Hepatocyte (in vitro differentiated cells): ENCODE measurements at regions not wholly inside any gene's neighbourhood (a gene's known extent, or its start where the extent isn't known, plus 50 kb on each side); places are given as distances from the start of the nearest gene placed in this dataset.

Experiments used
- DNase-seq: peaks from one replicate; pipeline ENCODE4 v3.0.0-alpha.2; 2016; ENCODE audit warnings: low spot score
- H2AFZ ChIP-seq: fragments of 200-600 bp; sonication (generic); 2 replicates; pipeline ENCODE4 v1.6.0; 2016; ENCODE audit warnings: antibody characterized with exemption, mild to moderate bottlenecking
- H3K27ac ChIP-seq: fragments of 200-600 bp; sonication (generic); 2 replicates; pipeline ENCODE4 v1.5.1; 2016; ENCODE audit warnings: mild to moderate bottlenecking
- H3K27me3 ChIP-seq: fragments of 200-600 bp; sonication (generic); 2 replicates; pipeline ENCODE4 v1.6.1; 2016
- H3K36me3 ChIP-seq: fragments of 200-600 bp; sonication (generic); replicated peaks from 2 replicates; pipeline ENCODE4 v1.5.1; 2016; ENCODE audit warnings: low read depth; ENCODE audit not compliant: insufficient read depth
- H3K4me1 ChIP-seq: fragments of 200-600 bp; sonication (generic); 2 replicates; pipeline ENCODE4 v1.5.1; 2016; ENCODE audit warnings: mild to moderate bottlenecking, moderate library complexity; ENCODE audit not compliant: insufficient read depth
- H3K4me2 ChIP-seq: fragments of 200-600 bp; sonication (generic); 2 replicates; pipeline ENCODE4 v1.6.0; 2016
- H3K4me3 ChIP-seq: fragments of 200-600 bp; sonication (generic); 2 replicates; pipeline ENCODE4 v1.5.1; 2016; ENCODE audit warnings: mild to moderate bottlenecking
- H3K79me2 ChIP-seq: fragments of 200-600 bp; sonication (generic); 2 replicates; pipeline ENCODE4 v1.6.0; 2017; ENCODE audit warnings: mild to moderate bottlenecking
- H3K9me2 ChIP-seq: fragments of 200-600 bp; sonication (generic); replicated peaks from 2 replicates; pipeline ENCODE4 v1.6.0; 2017; ENCODE audit warnings: mild to moderate bottlenecking; ENCODE audit not compliant: insufficient read depth
- H3K9me3 ChIP-seq: fragments of 200-600 bp; sonication (generic); 2 replicates; pipeline ENCODE4 v1.5.1; 2016; ENCODE audit warnings: low read depth, mild to moderate bottlenecking
- H4K20me1 ChIP-seq: fragments of 200-600 bp; sonication (generic); 2 replicates; pipeline ENCODE4 v1.6.0; 2016; ENCODE audit warnings: mild to moderate bottlenecking; ENCODE audit not compliant: insufficient read depth, poor library complexity, severe bottlenecking
- EZH2 ChIP-seq: fragments of 200-600 bp; sonication (generic); IDR thresholded peaks from 2 replicates; pipeline ENCODE4 v1.6.1; 2016; ENCODE audit warnings: antibody characterized with exemption, mild to moderate bottlenecking, borderline replicate concordance
- EZH2phosphoT487 ChIP-seq: fragments of 200-600 bp; sonication (generic); IDR thresholded peaks from one replicate; pipeline ENCODE4 v1.6.1; 2018; ENCODE audit warnings: antibody characterized with exemption, mild to moderate bottlenecking, low read depth, moderate library complexity; ENCODE audit not compliant: unreplicated experiment, severe bottlenecking
- WGBS: methylation state at CpG from one replicate; pipeline ENCODE4 v1.1.6; 2016; ENCODE audit warnings: low lambda C conversion rate; ENCODE audit errors: missing lambda C conversion rate; 5-methylcytosine and 5-hydroxymethylcytosine counted together
- TF ChIP-seq, protein P1 (sequence below): fragments of 200-600 bp; sonication (generic); IDR thresholded peaks from 2 replicates; pipeline ENCODE4 v1.5.1; 2016; ENCODE audit warnings: antibody characterized with exemption, mild to moderate bottlenecking; ENCODE audit not compliant: poor library complexity

GRCh38 chr9:131801810-131802209 is 61.9 kb upstream of the RAPGEF1 start:
- Histone ChIP-seq H3K79me2 (no peaks in the 10 kb centered on the region), H3K36me3 (no peaks in the 10 kb centered on the region), H3K9me2 (no peaks in the 10 kb centered on the region), H4K20me1 (no peaks in the 10 kb centered on the region), H3K4me3 (no peak overlapping the region), H3K4me1 (no peaks in the 10 kb centered on the region), H3K27ac (no peak overlapping the region), H3K27me3 (no peaks in the 10 kb centered on the region), H3K4me2 (no peak overlapping the region), H2AFZ (no peak overlapping the region), H3K9me3 (no peaks in the 10 kb centered on the region)
- 37% methylated on average over 8 of the region's 8 CpGs for WGBS
- no peak for DNase-seq
- TF ChIP-seq, protein P1, sequence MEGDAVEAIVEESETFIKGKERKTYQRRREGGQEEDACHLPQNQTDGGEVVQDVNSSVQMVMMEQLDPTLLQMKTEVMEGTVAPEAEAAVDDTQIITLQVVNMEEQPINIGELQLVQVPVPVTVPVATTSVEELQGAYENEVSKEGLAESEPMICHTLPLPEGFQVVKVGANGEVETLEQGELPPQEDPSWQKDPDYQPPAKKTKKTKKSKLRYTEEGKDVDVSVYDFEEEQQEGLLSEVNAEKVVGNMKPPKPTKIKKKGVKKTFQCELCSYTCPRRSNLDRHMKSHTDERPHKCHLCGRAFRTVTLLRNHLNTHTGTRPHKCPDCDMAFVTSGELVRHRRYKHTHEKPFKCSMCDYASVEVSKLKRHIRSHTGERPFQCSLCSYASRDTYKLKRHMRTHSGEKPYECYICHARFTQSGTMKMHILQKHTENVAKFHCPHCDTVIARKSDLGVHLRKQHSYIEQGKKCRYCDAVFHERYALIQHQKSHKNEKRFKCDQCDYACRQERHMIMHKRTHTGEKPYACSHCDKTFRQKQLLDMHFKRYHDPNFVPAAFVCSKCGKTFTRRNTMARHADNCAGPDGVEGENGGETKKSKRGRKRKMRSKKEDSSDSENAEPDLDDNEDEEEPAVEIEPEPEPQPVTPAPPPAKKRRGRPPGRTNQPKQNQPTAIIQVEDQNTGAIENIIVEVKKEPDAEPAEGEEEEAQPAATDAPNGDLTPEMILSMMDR = no peak
- no peak for TF ChIP-seq EZH2
- TF ChIP-seq EZH2phosphoT487 = no peak

GRCh38 chr9:131800843-131801242 is 61.0 kb upstream of the RAPGEF1 start:
- DNase-seq = no peak

DNA sequence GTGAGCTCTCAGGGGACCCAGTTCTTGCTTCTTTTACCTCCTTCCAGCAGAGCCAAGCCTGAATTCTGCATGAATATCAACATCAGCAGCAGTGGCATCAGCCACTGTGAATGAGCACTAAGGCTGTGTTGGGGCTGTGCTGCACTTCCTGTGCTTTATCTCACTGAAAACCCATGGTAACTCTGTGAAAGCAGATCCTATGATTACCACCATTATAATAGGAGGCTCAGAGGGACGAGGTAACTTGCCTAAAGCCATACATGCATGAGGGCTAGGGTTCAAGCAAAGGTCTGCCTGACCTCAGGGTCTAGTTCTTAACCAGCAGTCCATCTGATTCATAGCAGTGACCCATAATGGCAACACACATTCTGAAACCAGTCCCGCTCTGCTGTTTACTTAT is 60.5 kb upstream of the RAPGEF1 start:
- H2AFZ ChIP-seq = no peak overlapping the region
- no peaks in the 10 kb centered on the region for H3K4me1 ChIP-seq
- H3K79me2 ChIP-seq = no peaks in the 10 kb centered on the region
- TF ChIP-seq, protein P1 = no peak
- DNase-seq = no peak
- no peaks in the 10 kb centered on the region for H3K9me3 ChIP-seq
- WGBS = 63% methylated on average over 2 of the region's 2 CpGs
- no peaks in the 10 kb centered on the region for H3K9me2 ChIP-seq
- no peaks in the 10 kb centered on the region for H3K27me3 ChIP-seq
- H3K4me2 ChIP-seq = no peak overlapping the region
- H4K20me1 ChIP-seq = no peaks in the 10 kb centered on the region
- H3K27ac ChIP-seq = no peak overlapping the region
- no peak overlapping the region for H3K4me3 ChIP-seq
- H3K36me3 ChIP-seq = no peaks in the 10 kb centered on the region

More at GRCh38 chr9:131800843-131801242, 61.0 kb upstream of the RAPGEF1 start:
- Histone ChIP-seq H2AFZ (no peak overlapping the region), H3K9me2 (no peaks in the 10 kb centered on the region), H4K20me1 (no peaks in the 10 kb centered on the region), H3K27ac (no peak overlapping the region), H3K36me3 (no peaks in the 10 kb centered on the region), H3K4me2 (no peak overlapping the region), H3K79me2 (no peaks in the 10 kb centered on the region), H3K27me3 (no peaks in the 10 kb centered on the region), H3K9me3 (no peaks in the 10 kb centered on the region), H3K4me3 (no peak overlapping the region), H3K4me1 (no peaks in the 10 kb centered on the region)
- TF ChIP-seq EZH2 (no peak), EZH2phosphoT487 (no peak)
- TF ChIP-seq, protein P1 = no peak
- WGBS = 67% methylated on average over 2 of the region's 2 CpGs
